Dendritic cell treated with granulocyte-macrophage colony-stimulating factor and Interleukin-4, amounts not matched to agents 40 ng/mL and 50 ng/mL, for 4 days (primary cell): ENCODE measurements at regions not wholly inside any gene's neighbourhood (a gene's known extent, or its start where the extent isn't known, plus 50 kb on each side); places are given as distances from the start of the nearest gene placed in this dataset.

Experiments
- H3K27ac Mint-ChIP-seq: one replicate; pipeline ENCODE4 v1.8.0; 2022; ENCODE audit warnings: mild to moderate bottlenecking, mixed read lengths
- H3K27me3 Mint-ChIP-seq: one replicate; pipeline ENCODE4 v1.8.0; 2022; ENCODE audit warnings: mild to moderate bottlenecking, mixed read lengths
- H3K36me3 Mint-ChIP-seq: one replicate; pipeline ENCODE4 v1.8.0; 2022; ENCODE audit warnings: low read depth, mixed read lengths
- H3K4me1 Mint-ChIP-seq: one replicate; pipeline ENCODE4 v1.8.0; 2022; ENCODE audit warnings: low read depth, mixed read lengths
- H3K4me3 Mint-ChIP-seq: one replicate; pipeline ENCODE4 v1.8.0; 2022; ENCODE audit warnings: mild to moderate bottlenecking, moderate library complexity, mixed read lengths
- H3K9me3 Mint-ChIP-seq: one replicate; pipeline ENCODE4 v1.8.0; 2022; ENCODE audit warnings: mixed read lengths
- intact Hi-C: fragments of 100-400 bp; cut with micrococcal nuclease; formaldehyde crosslinking; loops from one replicate; pipeline ENCODE4 v1.15.0; 2022

GRCh38 chr20:48259456-48259855, 474.2 kb upstream of the SULF2 start:
- intact Hi-C loops, result no loop called here
- Mint-ChIP-seq H3K27ac (no peak overlapping the region), H3K36me3 (no peaks in the 10 kb centered on the region)

GRCh38 chr20:48257833-48258232, 472.6 kb upstream of the SULF2 start:
- Mint-ChIP-seq H3K9me3 (no peaks in the 10 kb centered on the region), H3K27ac (no peak overlapping the region), H3K36me3 (no peaks in the 10 kb centered on the region), H3K27me3 (peaks cover 19% of the 10 kb centered on the region), H3K4me1 (no peaks in the 10 kb centered on the region), H3K4me3 (no peak overlapping the region)
- intact Hi-C loops, result no loop called here

More at GRCh38 chr20:48259456-48259855, 474.2 kb upstream of the SULF2 start:
- Mint-ChIP-seq H3K4me3 (no peak overlapping the region), H3K4me1 (no peaks in the 10 kb centered on the region), H3K27me3 (peaks cover 15% of the 10 kb centered on the region), H3K9me3 (no peaks in the 10 kb centered on the region)

GRCh38 chr20:48247961-48248360, 462.7 kb upstream of the SULF2 start:
- H3K27me3 Mint-ChIP-seq, result peaks cover 14% of the 10 kb centered on the region
- no peaks in the 10 kb centered on the region for H3K36me3 Mint-ChIP-seq
- no peaks in the 10 kb centered on the region for H3K4me1 Mint-ChIP-seq
- H3K9me3 Mint-ChIP-seq, result no peaks in the 10 kb centered on the region
- H3K4me3 Mint-ChIP-seq, result no peak overlapping the region
- no peak overlapping the region for H3K27ac Mint-ChIP-seq
- intact Hi-C loops, result no loop called here

- Mint-ChIP-seq H3K4me1 (no peaks in the 10 kb centered on the region), H3K9me3 (no peaks in the 10 kb centered on the region), H3K27ac (no peak overlapping the region), H3K4me3 (no peak overlapping the region), H3K27me3 (peaks cover 11% of the 10 kb centered on the region), H3K36me3 (no peaks in the 10 kb centered on the region)
- intact Hi-C loops, result no loop called here
Observed at GRCh38 chr20:48246061-48246790, 460.9 kb upstream of the SULF2 start.

GRCh38 chr20:48242623-48243022, 457.3 kb upstream of the SULF2 start:
- no peaks in the 10 kb centered on the region for H3K9me3 Mint-ChIP-seq
- no peaks in the 10 kb centered on the region for H3K4me1 Mint-ChIP-seq
- H3K27ac Mint-ChIP-seq, result no peak overlapping the region
- no peaks in the 10 kb centered on the region for H3K36me3 Mint-ChIP-seq
- peaks cover 10% of the 10 kb centered on the region for H3K27me3 Mint-ChIP-seq
- intact Hi-C loops, result no loop called here
- H3K4me3 Mint-ChIP-seq, result no peak overlapping the region

GRCh38 chr20:48241482-48241881, 456.2 kb upstream of the SULF2 start:
- Mint-ChIP-seq H3K9me3 (no peaks in the 10 kb centered on the region), H3K4me1 (no peaks in the 10 kb centered on the region), H3K4me3 (no peak overlapping the region), H3K36me3 (no peaks in the 10 kb centered on the region), H3K27me3 (peaks cover 6% of the 10 kb centered on the region), H3K27ac (no peak overlapping the region)
- intact Hi-C loops, result no loop called here

- H3K9me3 Mint-ChIP-seq, result no peaks in the 10 kb centered on the region
- H3K36me3 Mint-ChIP-seq, result no peaks in the 10 kb centered on the region
- no peak overlapping the region for H3K4me3 Mint-ChIP-seq
- peaks cover 2% of the 10 kb centered on the region for H3K27me3 Mint-ChIP-seq
- no peak overlapping the region for H3K27ac Mint-ChIP-seq
- intact Hi-C loops, result no loop called here
- H3K4me1 Mint-ChIP-seq, result no peaks in the 10 kb centered on the region
Observed at GRCh38 chr20:48238781-48239180, 453.5 kb upstream of the SULF2 start.

GRCh38 chr20:48238326-48238725, 453.0 kb upstream of the SULF2 start:
- Mint-ChIP-seq H3K27ac (no peak overlapping the region), H3K36me3 (no peaks in the 10 kb centered on the region), H3K4me3 (no peak overlapping the region), H3K27me3 (peaks cover 4% of the 10 kb centered on the region), H3K4me1 (no peaks in the 10 kb centered on the region), H3K9me3 (no peaks in the 10 kb centered on the region)
- intact Hi-C loops, result no loop called here

GRCh38 chr20:48236000-48236970, 451.0 kb upstream of the SULF2 start:
- Mint-ChIP-seq H3K27me3 (peaks cover 8% of the 10 kb centered on the region), H3K4me3 (no peak overlapping the region), H3K36me3 (no peaks in the 10 kb centered on the region), H3K27ac (no peak overlapping the region), H3K4me1 (no peaks in the 10 kb centered on the region), H3K9me3 (peaks cover 19% of the 10 kb centered on the region)
- intact Hi-C loops, result no loop called here

GRCh38 chr20:48234951-48235350, 449.7 kb upstream of the SULF2 start:
- Mint-ChIP-seq H3K27me3 (peaks cover 8% of the 10 kb centered on the region), H3K27ac (no peak overlapping the region), H3K9me3 (peaks cover 32% of the 10 kb centered on the region), H3K4me3 (no peak overlapping the region), H3K4me1 (no peaks in the 10 kb centered on the region), H3K36me3 (no peaks in the 10 kb centered on the region)
- intact Hi-C loops, result no loop called here

- Mint-ChIP-seq H3K4me1 (no peaks in the 10 kb centered on the region), H3K36me3 (no peaks in the 10 kb centered on the region), H3K9me3 (peaks cover 39% of the 10 kb centered on the region), H3K27me3 (peaks cover 7% of the 10 kb centered on the region), H3K27ac (no peak overlapping the region), H3K4me3 (no peak overlapping the region)
- intact Hi-C loops, result no loop called here
Observed at GRCh38 chr20:48231253-48231930, 446.1 kb upstream of the SULF2 start.

GRCh38 chr20:48230216-48230615, 444.9 kb upstream of the SULF2 start:
- Mint-ChIP-seq H3K27ac (no peak overlapping the region), H3K4me3 (no peak overlapping the region), H3K36me3 (no peaks in the 10 kb centered on the region), H3K27me3 (peaks cover 7% of the 10 kb centered on the region), H3K9me3 (peaks cover 39% of the 10 kb centered on the region), H3K4me1 (no peaks in the 10 kb centered on the region)
- intact Hi-C loops, result no loop called here

GRCh38 chr20:48227381-48227780, 442.1 kb upstream of the SULF2 start:
- Mint-ChIP-seq H3K27ac (no peak overlapping the region), H3K9me3 (peaks cover 31% of the 10 kb centered on the region), H3K4me3 (no peak overlapping the region), H3K27me3 (peaks cover 3% of the 10 kb centered on the region), H3K4me1 (no peaks in the 10 kb centered on the region), H3K36me3 (no peaks in the 10 kb centered on the region)
- intact Hi-C loops, result no loop called here

- H3K27ac Mint-ChIP-seq, result no peak overlapping the region
- H3K4me3 Mint-ChIP-seq, result no peak overlapping the region
- intact Hi-C loops, result no loop called here
- peaks cover 3% of the 10 kb centered on the region for H3K27me3 Mint-ChIP-seq
- peaks cover 23% of the 10 kb centered on the region for H3K9me3 Mint-ChIP-seq
- no peaks in the 10 kb centered on the region for H3K36me3 Mint-ChIP-seq
- no peaks in the 10 kb centered on the region for H3K4me1 Mint-ChIP-seq
Observed at GRCh38 chr20:48226642-48227041, 441.4 kb upstream of the SULF2 start.
